Right renal cortex interstitium (tissue), 3 donors: ENCODE measurements at regions not wholly inside any gene's neighbourhood (a gene's known extent, or its start where the extent isn't known, plus 50 kb on each side); places are given as distances from the start of the nearest gene placed in this dataset.

Experiments
- DNase-seq, 3 donors: peaks; one replicate each; pipeline ENCODE4 v3.0.0-alpha.2; 2013; ENCODE audit warnings: low read depth in 3 of 3, low spot score in 2 of 3

- no peak for DNase-seq
Observed at GRCh38 chr6:168213121-168213524, 106.5 kb downstream of the DACT2 start.

DNA sequence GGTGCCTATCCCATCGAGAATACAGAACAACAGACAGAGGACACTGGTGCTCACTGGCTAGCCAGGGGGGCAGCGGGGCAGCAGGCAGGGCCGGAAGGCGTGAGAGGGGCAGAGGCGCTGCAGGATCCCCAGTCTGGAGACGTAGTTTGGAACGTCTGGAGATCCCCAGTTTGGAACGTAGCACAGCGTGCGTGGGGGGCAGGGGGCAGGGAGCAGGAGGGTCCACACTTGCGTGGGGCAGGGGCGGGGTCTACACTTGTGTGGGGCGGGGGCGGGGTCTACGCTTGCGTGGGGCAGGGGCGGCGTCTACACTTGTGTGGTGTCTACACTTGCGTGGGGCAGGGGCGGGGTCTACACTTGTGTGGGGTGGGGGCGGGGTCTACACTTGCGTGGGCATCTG, 107.2 kb downstream of the DACT2 start:
- no peak for DNase-seq

DNA sequence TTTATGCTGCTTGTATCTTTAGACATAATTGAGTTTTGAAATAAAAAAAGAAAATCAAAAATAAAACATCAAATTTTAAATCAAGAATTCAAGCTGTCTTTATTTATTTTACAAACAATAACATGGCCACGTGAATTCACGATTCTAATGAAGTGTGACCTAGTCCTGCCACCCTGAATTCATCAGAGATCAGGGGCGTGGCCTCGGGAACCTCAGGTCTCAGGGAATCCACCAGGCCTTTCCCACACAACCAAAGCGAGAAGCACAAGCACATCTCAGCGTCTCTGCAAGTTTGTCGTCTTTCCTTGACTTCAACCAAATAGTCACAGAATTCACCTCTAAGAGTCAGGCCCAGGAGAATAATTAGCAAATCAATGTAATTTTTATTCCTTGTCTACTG, 107.9 kb downstream of the DACT2 start:
- no peak for DNase-seq

DNA sequence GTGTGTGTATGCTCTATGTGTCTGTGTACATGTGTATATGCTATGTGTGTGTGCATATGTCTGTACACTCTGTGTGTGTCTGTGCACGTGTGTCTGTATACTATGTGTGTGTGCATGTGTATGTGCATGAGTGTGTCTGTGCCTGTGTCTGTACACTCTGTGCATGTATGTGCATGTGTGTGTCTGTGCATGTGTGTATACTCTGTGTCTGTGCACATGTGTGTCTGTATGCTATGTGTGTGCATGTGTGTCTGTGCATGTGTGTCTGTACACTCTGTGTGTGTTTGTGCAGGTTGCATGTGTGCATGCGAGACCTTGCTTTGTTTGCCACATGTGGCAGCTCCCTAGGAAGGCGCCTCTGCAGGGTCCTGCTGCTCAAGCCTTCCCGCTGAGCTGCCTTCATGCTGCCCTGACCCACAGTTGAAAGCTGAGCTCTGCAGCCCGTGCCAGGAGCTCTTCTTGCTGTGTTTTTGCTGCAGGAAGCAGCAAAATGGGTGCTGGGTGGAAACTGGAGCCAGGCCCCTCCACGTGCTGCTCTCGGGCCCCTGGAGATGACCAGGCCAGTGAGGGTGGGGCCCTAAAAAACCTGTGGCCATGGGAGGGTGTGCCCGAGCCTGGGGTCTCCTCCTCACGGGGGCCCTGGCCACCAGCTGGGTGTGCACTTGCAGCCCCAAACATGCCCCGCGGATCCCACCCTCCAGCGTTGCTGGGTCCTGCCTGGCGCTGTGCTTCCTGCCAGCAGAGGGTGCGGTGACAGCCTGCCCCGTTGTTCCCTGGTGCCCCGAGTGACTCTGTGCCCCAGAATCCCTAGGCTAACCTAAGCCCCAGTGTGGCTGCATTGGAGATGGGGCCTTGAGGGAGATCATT, 109.1 kb downstream of the DACT2 start:
- DNase-seq: no peak

DNA sequence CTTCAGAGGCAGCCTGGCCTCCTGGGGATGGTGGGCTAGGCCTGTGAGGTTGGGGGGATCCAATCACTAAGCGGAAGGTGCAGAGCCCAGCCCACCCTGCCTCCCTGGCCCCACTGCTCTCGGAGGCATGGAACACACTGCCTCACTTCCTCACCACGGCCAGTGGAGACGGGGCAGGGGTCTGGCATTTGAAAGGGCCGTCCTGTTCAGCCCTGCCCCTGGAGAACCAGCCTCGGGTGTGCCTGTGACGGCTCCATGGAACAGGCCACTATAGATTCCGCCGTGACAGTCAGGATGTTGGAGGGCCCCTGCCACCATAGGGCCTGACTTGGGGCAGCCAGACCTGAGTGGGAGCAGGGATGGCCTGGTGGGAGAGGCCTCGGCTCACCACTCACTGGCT, 110.2 kb downstream of the DACT2 start:
- no peak for DNase-seq

GRCh38 chr6:168208854-168209253, 110.7 kb downstream of the DACT2 start:
- DNase-seq: no peak

- DNase-seq: no peak
Observed at GRCh38 chr6:168208402-168208801, 111.2 kb downstream of the DACT2 start.

DNA sequence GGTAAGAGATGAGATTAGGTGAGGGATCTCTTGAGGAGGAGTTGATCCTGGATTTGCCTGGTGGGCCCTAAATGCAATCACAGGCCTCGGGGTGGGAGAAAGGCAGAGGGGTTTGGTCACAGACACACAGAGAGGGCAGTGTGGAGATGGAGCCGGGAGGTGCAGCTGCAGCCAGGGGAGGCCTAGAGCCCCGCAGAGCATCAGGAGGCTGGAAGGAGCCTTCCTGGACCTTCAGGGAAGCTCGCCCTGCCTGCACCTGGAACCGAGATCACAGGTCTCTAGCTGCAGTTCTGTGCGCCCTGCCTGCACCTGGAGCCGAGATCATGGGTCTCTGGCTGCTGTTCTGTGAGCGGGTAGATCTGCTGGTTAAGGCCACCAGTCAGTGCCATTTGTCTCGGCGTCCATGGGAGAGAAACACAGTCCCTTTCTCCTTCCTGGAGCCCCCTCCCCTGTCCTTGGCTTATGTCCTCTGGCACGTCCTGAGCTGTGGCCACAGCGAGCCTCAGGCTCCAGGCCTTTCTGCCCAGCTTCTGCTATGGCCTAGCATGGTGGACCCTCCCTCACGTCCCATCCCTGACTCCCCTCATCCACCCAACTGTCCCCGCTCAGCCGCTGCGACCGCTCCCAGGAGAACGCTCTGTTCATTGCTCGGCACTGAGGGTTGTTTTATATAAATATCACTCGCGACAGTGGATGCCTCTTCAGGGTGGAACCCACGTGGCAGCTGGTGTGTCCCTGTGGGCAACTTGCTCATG, 112.0 kb downstream of the DACT2 start:
- no peak for DNase-seq

- DNase-seq: no peak
Observed at GRCh38 chr6:168206661-168207274, 112.8 kb downstream of the DACT2 start.

DNA sequence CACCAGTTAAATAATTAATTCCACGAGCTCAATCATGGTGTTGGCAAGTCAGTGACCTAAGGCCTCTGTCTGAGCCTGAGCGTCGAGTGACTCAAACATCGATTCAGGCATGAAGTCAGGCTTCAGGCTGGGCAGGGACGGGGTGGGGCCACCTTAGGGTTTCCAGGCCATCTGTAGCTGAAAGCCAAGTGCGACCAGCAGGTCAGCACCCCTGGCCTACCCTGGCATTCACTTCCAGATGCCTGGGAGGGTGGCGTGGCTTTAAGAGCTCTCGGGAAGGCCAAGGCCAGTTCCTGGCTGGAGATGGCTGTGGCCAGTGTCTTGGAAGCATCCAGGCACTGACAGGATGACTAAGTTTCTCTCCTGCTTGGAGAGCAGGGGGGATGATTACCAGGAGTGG, 113.4 kb downstream of the DACT2 start:
- no peak for DNase-seq

- DNase-seq: no peak
Observed at GRCh38 chr6:168201799-168202198, 117.8 kb downstream of the DACT2 start.

DNA sequence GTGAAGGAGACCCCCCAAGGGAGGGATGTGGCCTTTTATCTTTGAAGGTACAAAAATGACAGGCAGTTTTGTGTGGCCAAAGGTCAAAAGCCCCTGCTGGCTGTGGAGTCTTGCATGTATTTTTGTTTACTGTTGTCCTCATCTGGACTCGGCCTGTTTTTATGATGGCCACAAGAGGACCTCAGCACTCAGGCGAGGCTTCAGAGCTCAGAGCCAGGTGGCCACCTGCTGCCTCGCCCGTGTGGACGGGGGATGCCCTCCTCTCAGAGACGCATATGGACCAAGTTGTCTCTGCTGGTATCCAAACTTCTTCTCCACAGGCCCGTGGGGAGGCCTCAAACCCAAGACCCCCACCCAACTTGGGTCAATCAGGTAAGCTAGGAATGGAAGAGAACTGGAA, 118.2 kb downstream of the DACT2 start:
- DNase-seq: no peak

- DNase-seq: no peak
Observed at GRCh38 chr6:168200571-168201134, 118.9 kb downstream of the DACT2 start.

DNA sequence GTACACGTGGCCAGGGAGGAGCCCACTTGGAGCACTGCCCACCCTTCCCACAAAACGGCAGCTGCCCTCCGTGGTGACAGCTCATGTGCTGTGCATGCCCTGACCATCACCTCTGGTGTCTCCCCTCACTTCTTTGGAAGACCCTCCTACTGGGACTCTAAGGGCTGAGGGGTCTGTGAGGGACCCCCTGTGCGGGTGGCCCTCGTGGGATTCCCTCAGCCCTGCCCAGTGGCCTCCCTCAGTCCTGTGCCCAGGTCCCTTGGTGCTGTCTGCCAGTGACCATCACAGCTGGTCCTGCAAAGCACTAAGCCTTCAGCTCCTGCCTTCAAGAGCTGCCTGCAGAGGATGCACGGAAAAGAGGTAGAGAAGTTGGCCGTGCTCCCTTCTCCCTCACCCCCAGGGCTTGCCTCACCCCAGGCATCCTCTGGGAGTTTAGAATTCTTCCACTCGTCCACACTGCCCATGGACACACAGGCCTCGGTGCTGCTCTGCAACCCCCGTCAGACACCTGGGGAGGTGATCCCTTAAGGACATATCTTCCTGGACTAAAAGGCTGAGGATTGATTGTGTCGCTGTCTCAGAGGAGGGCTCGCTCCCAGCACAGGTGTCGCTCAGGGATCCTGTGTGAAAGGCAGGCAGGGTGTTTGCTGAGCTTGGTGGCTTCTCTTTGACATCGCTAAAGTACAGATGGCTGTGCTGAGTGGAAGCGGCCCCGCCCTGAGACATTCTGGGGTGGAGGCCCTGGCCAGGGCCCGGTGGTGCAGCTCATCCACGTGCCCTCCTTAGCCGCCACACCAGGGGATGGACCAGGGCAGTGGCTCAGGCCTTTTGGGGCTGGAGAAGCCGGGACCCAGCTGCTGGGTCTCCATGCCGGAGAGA, 119.5 kb upstream of the FRMD1 start:
- no peak for DNase-seq

- no peak for DNase-seq
Observed at GRCh38 chr6:168197636-168198301, 118.8 kb upstream of the FRMD1 start.

DNA sequence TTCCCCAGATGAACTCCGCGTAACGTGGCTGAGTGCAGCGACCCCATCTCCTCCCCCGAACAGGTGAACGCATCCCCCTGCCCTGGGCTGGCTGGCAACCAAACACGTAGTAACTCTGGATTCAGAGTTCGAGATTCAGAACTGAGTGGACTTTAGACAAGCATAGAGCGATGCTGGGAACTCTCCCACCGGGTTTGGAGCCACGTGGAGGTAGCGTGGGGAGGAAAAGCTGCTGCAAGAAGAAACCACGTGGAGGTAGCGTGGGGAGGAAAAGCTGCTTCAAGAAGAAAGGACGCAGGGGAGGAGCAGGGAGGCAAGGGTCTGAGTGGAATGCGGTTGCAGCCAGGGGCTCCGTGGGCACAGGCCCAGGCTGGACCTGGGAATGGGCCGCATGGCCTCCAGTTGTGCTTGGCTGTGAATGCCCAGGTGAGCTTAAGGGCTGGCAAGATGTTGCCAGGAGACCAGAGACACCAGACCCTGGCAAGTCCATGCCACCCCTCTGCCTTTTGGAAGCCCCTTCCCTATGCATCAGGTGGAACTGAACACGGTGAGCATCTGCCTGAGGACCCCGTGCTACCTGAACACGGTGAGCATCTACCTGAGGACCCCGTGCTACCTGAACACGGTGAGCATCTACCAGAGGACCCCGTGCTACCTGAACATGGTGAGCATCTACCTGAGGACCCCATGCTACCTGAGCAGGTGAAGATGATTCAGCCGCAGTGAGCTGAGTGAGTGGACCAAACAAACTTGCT, 118.0 kb upstream of the FRMD1 start:
- DNase-seq: no peak

DNA sequence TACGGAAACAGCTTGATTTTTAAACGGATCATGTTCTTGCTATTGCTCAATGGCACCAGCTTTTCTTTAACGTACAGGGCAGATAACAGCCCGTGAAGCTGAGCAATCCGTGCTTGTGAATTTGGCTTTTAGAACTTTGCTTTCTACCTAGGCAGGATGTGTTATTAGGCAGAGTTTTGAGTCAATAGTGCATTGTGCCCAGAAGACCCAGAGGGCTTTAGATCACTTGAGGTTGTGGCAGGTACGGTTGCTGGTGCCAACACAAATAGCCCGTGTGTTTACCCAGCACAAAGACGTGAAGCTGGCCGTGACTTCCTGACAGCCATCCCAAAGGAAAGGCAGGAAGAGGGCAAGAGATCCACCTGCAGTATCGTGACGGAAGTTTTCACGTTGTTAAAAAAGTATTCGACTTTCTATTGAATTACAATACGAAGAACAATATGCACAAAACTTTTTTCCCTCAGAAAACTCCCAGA, 117.4 kb upstream of the FRMD1 start:
- DNase-seq: no peak

DNA sequence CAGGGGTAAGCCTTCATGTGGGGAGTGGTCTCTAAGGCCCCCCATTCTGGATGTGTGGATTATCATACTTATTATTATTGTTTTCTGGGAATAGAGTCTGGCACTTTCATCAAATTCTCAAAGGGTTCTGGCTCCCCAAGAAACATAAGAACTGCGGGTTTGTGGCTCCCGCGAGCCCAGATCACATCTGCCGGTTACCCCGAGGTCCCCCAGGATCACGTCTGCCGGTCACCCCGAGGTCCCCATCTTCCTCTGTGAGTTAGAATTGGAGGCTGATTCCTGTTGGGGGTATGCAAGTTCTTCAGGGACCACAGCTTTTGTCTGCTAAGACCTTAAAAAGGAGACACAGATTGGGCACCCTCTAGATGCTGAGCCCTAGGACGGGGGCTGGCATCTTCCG, 116.7 kb upstream of the FRMD1 start:
- no peak for DNase-seq
